HT-29 (cell line): ENCODE measurements at regions not wholly inside any gene's neighbourhood (a gene's known extent, or its start where the extent isn't known, plus 50 kb on each side); places are given as distances from the start of the nearest gene placed in this dataset.

Experiments used
- DNase-seq: peaks from one replicate; pipeline ENCODE4 v3.0.0-alpha.2; 2015; ENCODE audit warnings: low spot score

DNA sequence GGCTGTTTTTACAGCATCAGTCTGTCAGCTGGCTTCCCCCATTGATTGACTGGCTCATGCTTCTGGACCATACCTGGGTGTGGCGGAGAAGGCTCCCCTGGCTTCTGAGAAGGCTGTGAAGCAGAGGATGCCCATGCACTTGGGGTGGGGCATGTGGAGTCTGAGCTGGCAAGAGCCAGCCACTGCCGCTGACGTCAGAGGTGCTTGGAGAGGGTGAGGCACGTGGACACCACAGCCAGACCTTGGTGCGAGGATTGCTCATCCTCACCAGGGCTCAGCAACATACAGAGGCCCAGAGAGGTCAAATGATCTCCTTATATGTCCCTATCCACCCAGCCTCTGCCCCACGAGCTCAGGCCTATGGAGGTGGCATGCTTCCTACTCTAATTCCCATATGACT is 211.2 kb upstream of the PMEPA1 start:
- DNase-seq = no peak

DNA sequence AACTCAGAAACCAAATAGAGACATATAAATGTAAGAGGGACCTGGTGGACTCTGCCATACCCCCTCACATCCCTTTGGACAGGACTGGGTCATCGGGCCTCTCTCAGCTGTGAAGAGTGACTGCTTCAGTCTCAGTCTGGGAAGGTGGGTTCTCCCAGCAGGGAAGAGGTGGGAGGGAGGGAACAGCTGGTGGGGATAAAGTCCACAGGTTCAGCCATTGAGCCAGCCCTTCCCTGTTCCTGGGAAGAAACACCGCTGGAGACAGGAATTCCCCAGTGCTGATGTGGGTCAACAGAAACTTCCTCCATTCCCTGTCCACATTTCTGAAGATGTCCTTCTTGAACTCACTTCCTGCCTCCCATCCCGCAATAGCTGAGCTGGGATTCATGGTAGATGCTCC is 209.2 kb upstream of the PMEPA1 start:
- DNase-seq = no peak

DNA sequence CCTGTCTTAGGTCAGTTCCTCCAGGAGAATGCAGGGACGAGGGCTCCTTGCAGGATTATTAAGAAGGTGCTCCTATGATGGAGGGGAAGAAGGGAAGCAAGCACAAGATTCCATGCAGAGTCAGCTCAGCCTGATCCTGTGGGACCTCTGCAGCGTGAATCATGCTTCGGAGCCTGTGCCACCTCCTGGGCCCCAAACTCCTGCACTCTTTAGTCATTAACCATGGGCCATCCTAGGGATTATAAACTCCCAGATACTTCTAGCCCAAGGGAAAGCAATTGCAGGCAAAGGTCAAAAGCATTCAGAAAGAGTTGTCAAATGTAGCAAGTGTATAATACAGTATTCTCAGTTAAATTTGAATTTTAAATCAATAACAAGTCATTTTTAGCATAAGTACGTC is 208.7 kb upstream of the PMEPA1 start:
- DNase-seq = no peak

DNA sequence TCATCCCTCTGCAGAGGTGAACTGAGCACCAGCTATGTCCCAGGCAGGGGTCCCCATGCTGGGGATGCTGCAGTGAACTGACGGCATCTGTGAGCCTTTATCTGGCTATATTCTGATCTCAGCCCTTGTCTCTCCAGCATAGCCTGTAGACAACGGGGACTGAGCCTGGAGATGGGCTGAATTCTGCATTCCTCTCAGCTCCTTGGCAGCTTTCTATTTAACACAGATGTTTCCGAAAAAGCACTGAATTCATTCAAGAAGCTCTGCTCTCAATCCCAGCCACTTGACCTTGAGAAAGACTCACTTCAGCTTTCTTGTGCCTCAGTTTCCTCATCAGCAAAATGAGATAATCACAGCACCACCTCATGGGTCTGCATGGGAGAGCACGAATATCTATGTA is 204.4 kb upstream of the PMEPA1 start:
- no peak for DNase-seq

DNA sequence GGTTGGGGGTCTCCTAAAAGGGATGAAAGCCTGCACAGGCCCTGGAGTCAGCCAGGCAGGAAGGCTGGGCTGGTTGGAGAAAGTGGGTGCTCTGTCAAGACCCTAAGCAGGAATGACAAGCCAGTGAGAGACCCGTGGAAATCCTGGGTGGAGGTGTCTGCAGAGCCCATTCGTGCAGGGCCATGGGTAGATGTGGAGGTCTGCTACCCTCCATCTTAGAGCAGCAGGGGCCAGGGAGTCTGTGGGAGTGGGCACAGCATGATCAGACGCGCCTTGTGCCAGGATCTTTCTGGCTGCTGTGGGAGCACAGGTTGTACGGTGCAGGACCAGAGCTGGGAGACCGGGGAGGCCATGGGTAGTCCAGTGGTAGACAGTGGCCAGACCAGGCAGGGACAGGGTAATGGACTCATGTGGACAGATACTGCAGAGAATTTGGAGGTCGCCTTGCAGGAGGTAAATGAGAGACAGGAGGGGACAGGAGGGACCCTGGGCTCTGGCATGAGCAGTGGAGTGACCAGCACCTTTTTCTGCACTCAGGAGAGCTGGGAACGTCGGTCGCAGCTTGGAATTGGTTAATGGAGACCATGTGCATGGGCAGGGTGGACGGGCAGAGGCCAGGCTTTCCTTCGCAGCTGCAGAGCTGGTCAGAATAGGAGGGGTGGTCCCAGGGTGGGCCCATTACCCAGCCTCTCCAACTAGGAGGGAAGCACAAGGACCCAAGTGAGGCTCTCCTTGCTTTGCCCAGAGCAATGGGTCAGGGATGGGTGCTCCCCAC is 203.5 kb upstream of the PMEPA1 start:
- DNase-seq = no peak

DNA sequence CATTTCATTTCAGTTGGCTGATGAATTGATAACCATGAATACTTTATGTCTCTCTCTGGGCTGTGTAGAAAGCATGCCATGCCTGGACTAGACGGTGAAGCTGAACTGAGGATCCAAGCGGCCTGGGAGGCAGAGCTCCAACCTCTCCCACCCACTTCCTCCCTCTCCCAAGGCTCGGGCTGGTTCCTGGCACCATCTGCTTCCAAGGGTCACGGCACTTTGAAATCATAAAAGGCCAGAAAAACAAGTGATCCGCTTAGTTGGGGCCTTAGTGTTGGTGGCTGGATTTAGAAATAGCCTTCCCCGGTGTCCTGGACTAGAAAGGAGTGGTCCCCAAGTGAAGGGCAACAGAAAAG is 202.4 kb upstream of the PMEPA1 start:
- no peak for DNase-seq

DNA sequence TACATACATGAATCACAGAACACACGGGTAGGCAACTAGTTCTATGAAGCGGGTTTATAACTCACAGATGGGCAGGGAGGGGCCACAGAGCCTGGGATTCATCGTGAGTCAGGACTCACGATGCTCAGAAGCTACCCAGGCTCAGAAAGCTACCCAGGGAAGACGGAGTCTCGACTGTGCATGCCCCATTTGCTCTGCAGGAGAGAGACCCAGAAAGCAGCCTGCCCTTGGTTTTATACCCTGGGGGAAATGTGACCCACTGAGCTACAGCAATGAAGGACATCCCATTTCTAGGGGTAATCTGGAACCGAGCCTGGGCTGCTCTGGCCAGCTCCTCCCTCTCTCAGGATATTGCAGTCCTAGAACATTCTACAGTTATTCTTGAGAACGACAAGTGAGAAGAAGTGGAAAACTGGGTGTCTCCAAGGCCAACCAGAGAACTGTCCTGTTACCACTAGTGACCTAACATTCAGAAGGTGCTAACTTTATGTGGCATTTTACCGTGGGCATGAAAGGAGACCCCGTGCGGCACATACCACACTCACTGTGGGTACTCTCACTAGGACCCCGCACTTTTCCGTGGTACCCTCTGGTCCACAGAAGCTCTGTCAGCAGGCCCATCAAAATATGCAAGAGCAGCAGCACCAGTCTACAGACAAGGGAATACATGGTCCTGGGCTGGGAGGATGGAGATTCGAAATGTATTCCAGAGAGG is 201.9 kb upstream of the PMEPA1 start:
- no peak for DNase-seq

DNA sequence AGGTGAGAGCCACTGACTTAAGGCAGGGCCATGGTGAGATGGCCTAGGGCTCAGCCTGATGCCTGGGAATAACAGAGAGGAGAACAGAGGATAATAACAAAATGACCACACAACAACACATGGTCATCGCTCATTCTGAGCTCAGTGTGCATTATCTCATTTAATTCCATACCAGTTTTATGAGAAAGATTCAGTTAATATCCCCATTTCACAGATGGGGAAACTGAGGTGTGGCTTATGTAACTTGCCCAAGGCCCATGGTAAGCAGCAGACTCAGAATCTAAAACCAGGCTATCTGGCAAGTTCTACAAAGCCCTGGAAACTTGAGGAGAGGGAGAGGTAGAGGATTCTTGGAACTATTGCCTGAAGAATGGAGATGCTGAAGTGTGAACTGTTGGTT is 200.9 kb upstream of the PMEPA1 start:
- no peak for DNase-seq

DNA sequence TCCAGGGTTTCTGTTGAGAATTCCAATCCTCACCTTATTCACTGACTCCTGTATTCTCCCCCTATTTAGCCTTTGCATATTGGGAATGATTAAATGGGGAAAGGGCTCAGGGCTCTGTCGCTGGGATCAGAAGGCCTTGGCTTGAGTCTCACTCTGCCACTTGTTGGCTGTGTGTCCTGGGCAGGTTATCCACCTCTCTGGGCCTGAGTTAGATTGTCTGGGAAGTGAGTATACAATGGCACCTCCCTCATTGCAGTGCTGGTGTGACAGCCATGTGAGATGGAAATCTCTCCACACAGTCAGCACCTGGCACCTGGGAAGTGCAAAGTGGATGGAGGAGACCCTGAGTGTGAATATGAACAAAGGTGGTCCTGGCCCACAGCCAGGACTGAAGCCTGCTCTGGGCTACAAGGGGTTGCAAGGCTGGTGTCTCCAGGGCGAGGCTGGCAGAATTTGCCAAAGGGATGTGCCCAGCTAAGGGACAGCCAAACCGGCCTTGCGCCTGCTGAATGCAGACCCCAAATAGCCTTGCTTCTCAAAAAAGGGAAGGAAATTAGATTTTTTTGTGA is 200.0 kb upstream of the PMEPA1 start:
- DNase-seq = no peak

DNA sequence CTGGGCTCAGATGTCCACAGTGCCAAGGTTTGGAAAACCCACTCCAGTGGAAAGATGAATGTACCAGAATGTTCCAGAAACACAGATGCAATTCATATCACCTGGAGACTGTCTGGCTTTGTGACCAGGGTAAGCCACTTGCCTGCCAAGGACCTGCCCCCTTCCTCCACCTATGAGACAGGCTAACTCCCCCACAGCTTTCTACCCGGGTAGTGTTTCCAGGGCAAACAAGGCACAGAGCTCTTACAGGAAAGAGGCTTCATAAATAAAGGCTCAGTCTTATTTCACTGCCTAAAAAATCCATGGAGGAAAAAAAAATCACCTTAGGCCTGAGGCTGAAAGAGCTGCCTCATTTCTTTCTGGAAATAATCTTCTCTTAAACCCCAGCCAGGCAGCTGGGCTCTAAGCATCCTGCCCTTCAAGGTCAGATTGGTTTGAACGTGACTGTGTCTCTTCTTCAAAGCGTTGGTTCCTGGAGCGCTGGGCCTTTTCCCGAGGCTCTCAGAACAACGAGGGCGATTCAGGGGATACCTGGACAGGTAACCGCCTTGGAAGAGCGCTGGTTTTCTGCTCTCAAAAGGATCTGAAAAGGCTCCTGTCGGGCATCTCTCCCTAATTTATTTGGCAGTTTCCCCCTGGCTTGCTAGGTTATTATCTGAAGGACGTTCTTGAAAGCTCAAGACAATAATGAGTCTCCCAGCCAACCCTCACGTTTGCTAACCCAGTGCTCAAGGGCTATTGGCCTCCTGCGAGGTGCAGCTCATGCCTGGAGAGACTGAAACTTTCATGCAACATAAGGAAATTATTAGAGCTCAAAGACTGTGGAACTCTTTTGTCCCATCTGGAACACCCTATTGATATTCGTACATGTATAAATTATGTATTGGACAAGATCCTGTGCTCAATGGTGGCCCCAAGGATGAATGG is 199.2 kb upstream of the PMEPA1 start:
- no peak for DNase-seq

DNA sequence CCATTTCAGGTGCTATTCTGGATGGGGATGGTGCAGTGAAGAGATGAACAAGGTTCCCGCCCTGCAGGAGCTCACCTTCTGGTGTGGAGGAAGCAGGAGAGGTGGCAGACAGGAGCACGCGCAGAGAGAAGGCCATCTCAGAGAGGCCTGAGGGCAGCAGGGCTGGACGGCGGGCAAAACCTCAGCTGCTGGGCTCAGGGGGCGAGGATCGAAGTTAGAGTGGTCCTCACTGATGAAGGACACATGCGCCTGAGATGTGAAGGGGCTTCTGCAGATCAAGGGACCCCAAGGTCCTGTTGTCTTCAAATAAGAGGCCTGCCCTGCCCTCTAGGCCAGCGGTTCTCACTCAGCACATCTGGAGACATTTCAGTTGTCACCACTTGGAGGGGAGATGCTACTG is 198.4 kb upstream of the PMEPA1 start:
- DNase-seq = no peak

DNA sequence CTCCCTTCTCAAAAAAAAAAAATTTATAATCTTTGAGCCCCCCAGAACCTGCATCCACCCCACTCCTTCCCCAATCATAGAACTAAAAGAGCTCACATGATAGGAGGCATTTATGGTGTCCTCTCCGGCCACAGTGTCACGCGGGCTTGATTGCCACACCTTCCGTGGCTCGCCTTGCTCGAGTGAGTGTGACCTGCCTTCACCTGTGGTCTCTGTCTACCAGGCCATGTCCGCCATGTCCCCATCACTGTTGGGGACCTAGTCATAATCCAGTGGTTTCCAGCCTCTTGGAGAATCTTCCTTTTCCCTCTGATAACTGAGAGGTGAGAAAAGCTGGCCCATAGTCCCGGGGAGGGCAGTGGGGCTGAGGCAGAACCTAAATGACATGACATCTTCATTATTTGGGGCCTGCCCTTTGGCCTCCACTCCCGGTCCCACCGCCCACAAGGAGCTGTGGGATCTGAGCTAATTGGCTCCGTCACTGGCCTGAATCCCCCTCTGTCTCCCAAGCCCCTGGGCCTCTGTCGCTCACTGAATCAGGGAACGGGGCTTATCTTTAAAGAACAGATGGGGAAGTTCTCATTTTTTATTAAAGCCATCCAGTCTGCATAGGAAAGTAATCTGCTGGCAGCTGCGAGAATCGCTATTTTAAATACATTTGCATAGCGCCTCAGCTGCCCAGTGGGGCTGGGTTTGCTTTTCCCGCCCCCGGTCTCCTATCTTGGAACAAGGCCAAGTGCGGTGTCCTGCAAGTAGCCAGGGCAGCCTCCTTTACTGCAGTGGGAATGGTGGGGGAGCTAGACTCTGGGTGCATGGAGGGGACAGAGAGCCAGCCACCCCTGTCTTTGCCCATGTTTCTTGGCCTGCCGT is 197.6 kb upstream of the PMEPA1 start:
- DNase-seq = no peak

DNA sequence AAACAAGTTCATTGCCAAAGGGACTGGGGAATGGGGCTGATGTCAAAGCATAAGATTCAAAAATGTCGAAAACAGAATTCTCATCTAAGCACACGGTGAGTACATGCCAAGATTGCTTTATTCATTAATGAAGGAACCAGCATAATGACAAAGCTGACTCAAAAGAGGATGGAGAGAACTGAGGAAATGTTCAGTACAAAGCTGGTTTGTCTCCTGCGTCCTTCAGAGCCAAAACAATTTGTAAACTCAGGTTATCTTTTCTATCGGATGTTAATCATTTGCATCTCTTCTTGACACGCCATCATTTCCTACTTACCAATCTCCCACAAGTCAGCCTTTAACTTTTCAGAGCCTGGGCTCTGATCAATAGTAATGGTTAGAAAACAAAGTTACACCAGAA is 195.6 kb upstream of the PMEPA1 start:
- no peak for DNase-seq

DNA sequence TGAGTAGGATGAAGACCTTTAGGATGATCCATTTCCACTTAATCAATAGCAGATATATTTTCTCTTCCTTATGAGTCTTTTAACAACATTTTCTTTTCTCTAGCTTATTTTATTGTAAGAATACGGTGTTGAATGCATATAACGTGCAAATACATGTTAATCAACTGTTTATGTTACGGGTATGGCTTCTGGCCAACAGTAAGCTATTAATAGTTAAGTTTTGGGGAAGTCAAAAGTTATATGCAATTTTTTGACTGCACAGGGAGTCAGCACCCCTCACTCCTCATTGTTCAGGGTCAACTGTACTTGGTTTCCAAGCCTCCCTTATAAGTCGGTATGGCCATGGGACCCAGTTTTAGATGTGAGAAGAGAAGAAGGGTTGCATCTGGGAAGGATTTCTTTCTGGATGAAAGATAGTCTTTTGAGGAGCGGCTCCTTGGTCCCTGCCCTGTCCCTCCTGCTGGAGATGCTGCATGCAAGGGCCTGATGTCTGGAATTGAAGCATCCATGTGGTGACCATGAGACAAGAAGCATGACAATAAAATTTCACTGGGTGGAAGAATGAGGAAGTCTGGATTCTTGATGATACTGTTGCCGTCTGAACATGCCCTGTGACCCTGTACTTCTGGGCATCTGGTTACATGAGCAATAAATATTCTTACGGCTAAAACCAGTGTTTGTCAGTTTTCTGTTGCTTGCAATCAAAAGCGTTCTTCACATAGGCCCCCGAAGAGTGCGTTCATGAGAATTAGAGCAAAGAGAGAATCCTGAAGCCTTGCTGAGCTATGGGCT is 194.7 kb upstream of the PMEPA1 start:
- DNase-seq = no peak

DNA sequence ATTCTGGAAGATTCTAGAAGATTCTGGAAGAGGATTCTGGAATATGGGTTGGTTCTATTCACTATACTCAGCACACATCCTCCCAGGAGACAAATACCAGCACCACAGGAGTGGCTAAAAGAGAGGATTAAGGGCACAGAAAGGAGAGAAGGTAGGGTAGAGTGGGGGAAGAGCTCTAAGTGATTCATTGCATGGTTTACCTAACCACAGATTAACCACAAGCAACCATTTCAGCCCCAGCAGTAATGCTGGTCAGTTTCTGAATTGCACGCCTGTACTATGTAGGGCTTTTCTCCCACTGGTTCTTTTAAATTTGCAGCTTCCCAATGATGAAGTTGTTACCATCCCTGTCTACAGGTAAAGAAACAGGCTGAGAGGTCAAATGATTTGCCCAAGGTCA is 192.7 kb upstream of the PMEPA1 start:
- DNase-seq = peak; percentile 40

DNA sequence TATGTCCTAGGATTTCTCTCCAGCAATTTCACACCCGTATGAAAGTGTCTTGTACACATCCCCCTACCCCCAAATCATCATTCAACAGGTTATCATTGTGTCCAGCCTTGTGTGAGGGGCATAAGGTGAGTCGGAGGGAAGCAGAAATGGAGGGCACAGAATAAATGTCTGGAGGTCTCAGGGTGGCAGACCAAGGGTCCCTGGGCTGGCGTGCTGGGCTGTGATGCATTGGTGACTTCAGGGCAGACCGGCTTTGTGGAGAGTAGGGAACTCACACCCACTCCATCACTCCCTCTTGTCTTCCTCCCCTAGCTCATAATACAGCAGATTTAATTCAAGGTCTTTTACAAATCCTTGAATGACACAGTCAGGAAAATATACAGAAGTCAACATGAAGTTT is 191.7 kb upstream of the PMEPA1 start:
- DNase-seq = no peak

DNA sequence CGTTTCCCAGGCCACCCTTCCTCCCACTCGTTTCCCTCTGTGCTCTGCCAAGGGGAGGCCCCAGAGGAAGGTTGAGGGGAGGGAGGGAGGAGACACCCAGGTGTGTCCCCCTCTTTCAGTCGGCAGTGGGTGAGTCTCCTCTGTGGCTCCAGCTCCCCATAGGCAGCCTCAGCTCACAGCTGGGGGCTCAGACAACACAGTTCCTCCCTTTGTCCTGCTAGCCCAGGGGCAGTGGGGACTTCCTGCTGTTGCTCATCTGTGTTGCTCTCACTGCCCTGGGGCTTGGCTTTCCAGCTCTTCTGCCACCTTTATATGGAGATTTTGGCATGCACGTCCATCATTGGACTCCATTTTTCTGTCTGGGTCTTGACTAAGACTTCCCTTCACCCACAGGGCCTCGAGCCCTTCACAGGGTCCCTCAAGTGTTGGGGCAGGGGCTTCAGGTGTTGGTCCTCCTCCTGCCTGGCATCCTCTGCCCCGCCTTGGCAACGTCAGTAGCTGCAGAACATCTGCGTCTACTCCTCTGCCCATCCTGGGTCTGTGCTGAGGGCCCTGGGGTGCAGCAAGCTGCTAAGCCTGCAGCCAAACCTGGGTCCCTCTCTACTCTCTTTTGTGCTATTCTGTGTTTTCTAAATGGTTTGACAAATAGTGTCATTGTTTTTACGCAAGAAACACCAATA is 190.6 kb upstream of the PMEPA1 start:
- no peak for DNase-seq

DNA sequence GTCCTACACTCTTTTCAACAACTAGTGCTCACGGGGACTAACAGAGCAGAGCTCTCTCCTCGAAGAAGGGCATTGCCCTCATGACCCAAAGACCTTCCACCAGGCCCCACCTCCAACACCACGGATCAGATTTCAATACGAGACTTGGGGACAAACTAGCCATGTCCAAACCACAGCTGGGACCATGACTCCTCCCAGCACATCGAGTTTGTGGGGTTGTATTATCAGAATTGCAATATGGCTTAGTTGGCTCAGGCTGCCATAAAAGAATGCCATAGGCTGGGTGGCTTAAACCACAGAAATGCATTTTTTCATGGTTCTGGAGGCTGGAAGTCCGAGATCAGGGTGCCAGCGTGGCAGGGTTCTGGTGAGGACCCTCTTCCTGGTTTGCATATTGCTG is 189.7 kb upstream of the PMEPA1 start:
- no peak for DNase-seq

DNA sequence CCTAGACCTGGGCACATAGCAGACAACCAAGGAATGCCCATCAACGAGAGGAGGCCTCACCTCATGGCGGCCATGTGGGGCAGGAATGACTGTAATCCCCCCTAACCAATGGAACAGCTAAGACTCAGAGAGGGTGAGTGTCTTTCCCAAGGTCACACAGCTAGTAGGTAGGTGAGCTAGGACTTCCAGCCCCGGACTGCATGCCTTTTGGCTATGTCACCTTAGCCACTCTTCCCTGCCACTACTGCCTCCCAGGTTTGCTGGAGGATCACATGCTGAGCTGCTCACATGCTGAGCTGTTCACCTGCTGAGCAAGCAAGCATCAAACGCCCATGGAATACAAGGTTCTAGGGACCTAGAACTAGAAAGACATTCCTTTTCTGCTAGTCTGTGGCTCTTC is 188.5 kb upstream of the PMEPA1 start:
- no peak for DNase-seq

DNA sequence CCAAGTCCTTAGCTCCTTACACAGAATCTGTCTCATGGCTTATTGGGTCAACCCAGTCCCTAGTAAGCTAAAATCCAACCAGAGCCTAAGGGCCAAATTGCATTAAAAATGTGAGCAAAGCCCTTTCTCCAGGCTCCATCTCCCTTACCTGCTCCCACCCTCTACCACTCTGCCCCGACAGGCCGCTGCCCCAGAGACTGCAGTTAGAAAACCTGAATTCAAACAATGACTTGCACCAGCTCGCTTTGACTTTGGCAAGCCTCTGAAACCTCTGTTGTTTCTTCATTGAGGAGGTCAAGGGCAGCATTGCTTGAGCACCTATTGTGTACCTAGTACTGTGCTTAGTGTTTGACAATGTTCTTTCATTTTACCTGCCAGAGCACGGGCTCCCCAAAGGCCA is 188.1 kb upstream of the PMEPA1 start:
- no peak for DNase-seq
